ENCODE measurements at regions not wholly inside any gene's neighbourhood (a gene's known extent, or its start where the extent isn't known, plus 50 kb on each side); places are given as distances from the start of the nearest gene placed in this dataset.

DNA sequence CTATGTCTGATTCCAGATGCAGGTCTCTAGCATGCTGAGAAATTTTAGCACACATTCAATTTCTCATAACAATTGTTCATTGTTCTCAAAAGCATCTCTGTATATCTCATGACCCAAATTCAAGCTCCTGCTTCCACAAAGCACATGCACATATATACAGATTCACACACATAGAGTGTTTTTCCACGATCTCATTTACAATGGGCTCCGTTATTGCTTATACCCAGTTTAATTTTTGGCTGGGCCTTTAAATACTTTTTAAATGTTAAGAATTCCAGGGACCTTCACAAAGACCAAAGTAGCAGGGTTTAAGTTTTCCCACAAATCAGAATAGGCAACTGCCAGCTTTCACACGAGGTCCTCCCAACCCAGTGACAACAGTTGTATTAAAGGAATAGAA is 333.5 kb upstream of the SEMA6D start:
- Histone ChIP-seq H3K27ac (ENCODE audit: low read depth, low read length) (no peak overlapping the region), H4K8ac (ENCODE audit: extremely low read depth, insufficient read depth, low read length) (no peak overlapping the region), H3K27me3 (replicated peaks in 1 of 4; ENCODE audit: control insufficient read depth in 3 of 4, extremely low read depth in 1 of 4, insufficient read depth in 3 of 4, low read length in 3 of 4) (0 out of 7 replicates have a peak, but pooled peaks cover 0 to 3% (median 0%) of the 10 kb centered on the region in 4 experiments), H2BK5ac (ENCODE audit: low read depth, low read length) (no peak overlapping the region), H3K23me2 (ENCODE audit: low read depth, low read length) (no peaks in the 10 kb centered on the region), H2BK12ac (ENCODE audit: low read depth, low read length) (no peak overlapping the region), H3K36me3 (ENCODE audit: control insufficient read depth in 2 of 4, insufficient read depth in 4 of 4, low read length in 3 of 4) (no peaks in the 10 kb centered on the region), H2BK20ac (ENCODE audit: low read length) (no peak overlapping the region), H3K56ac (replicated peaks; ENCODE audit: insufficient read length, low read depth, low read length) (no peak overlapping the region), H3K4me2 (ENCODE audit: insufficient read depth in 1 of 2, low read depth in 2 of 2, low read length in 2 of 2) (no peak overlapping the region), H4K5ac (ENCODE audit: insufficient read length, low read depth, low read length) (no peak overlapping the region), H3K14ac (ENCODE audit: insufficient read length) (no peak overlapping the region), H3K9ac (replicated peaks in 1 of 4; ENCODE audit: extremely low read depth in 1 of 4, low read depth in 3 of 4, low read length in 3 of 4) (no peak overlapping the region), H4K91ac (replicated peaks; ENCODE audit: insufficient read length, low read length) (no peak overlapping the region), H3K4me3 (ENCODE audit: extremely low read depth in 1 of 4, insufficient read depth in 2 of 4, low read depth in 3 of 4, low read length in 4 of 4) (no peak overlapping the region), H2BK15ac (ENCODE audit: low read length) (no peak overlapping the region), H3K4ac (replicated peaks; ENCODE audit: insufficient read length, low read depth, low read length) (no peak overlapping the region), H4K20me1 (replicated peaks in 1 of 2; ENCODE audit: control insufficient read depth in 1 of 2, insufficient read depth in 2 of 2, low read length in 2 of 2) (no peaks in the 10 kb centered on the region), H3K4me1 (replicated peaks in 1 of 4; ENCODE audit: control insufficient read depth in 3 of 4, insufficient read depth in 4 of 4, low read length in 3 of 4) (peaks cover 0 to 3% (median 0%) of the 10 kb centered on the region in 4 experiments; a peak in 1 of 7 replicates), H3K18ac (ENCODE audit: extremely low read depth, low read length) (no peak overlapping the region), H3K79me2 (ENCODE audit: control insufficient read depth in 1 of 2, insufficient read depth in 2 of 2, low read length in 2 of 2) (no peaks in the 10 kb centered on the region), H2AK5ac (ENCODE audit: low read depth, low read length) (no peak overlapping the region), H3K23ac (ENCODE audit: insufficient read length) (no peak overlapping the region), H3K79me1 (ENCODE audit: low read depth, low read length) (no peaks in the 10 kb centered on the region), H2AFZ (ENCODE audit: low read length) (no peak overlapping the region), H2BK120ac (replicated peaks; ENCODE audit: low read depth, low read length) (no peak overlapping the region), H3K9me3 (ENCODE audit: insufficient read depth in 2 of 2, low read depth in 1 of 2, low read length in 1 of 2) (no peaks in the 10 kb centered on the region)
- no peak for FAIRE-seq
- 92% methylated on average over 3 of the region's 3 CpGs; no CpG with 5 or more reads in 1 of the 2 experiments for WGBS, 2 experiments (ENCODE audit: extremely low coverage in 1 of 2, insufficient coverage in 1 of 2, insufficient read length in 1 of 2, insufficient replicate concordance in 2 of 2, low coverage in 1 of 2, low lambda C conversion rate in 2 of 2, missing lambda C conversion rate in 1 of 2)
- no peak for DNase-seq (ENCODE audit: low read depth in 1 of 2, low spot score in 2 of 2)
- ChIA-PET POLR2A (ENCODE audit: partially characterized antibody) (no interaction called here), CTCF (ENCODE audit: partially characterized antibody) (interaction anchor here (1.1 to 2.9 kb wide), 6 partner anchors 10 to 604 kb away, joined by 3 to 21 read pairs (median 4); no protein-coding TSS in a partner anchor)
- TF ChIP-seq RXRA (IDR thresholded peaks at IDR 0.05; ENCODE audit: insufficient read depth, low read depth, low read length) (no peak), EGR1 (IDR thresholded peaks at IDR 0.05; ENCODE audit: borderline replicate concordance, low read depth, low read length) (no peak), CREB1 (IDR thresholded peaks at IDR 0.05) (no peak), CTBP2 (IDR thresholded peaks at IDR 0.05; ENCODE audit: borderline replicate concordance, insufficient read depth, insufficient read length, low read length) (no peak), ASH2L (IDR thresholded peaks at IDR 0.05; ENCODE audit: low read length) (no peak), BCL11A (IDR thresholded peaks at IDR 0.05; ENCODE audit: low read depth in 2 of 2, low read length in 2 of 2) (no peak), SP4 (IDR thresholded peaks at IDR 0.05; ENCODE audit: low read length) (no peak)
- TF ChIP-seq, protein P1, sequence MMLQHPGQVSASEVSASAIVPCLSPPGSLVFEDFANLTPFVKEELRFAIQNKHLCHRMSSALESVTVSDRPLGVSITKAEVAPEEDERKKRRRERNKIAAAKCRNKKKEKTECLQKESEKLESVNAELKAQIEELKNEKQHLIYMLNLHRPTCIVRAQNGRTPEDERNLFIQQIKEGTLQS (IDR thresholded peaks at IDR 0.05; ENCODE audit: insufficient read depth, low read depth, low read length) = no peak

Measured in H1 (cell line).